ENCODE measurements at regions not wholly inside any gene's neighbourhood (a gene's known extent, or its start where the extent isn't known, plus 50 kb on each side); places are given as distances from the start of the nearest gene placed in this dataset.

GRCh38 chr4:156493858-156494257, 477.7 kb downstream of the PDGFC start:
- no peak for DNase-seq

DNA sequence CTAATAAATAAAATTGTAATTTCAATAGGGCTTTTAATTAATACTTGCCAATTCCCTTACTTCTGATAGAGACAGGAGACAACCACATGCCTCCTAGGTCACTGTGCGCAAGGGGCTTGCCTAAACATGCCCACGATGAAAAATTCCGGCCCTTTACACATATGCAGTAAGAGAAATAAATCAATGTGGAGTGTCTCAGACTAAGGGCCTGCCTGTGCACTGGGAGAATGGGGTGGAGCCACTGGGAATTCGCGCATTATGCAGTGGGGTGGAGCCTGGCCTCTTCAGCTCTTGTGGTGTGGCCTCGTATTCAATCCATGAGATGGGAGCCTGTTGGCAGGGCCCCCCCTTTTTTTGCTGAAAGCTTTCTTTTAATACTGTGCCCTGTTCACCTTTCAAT, 484.5 kb downstream of the PDGFC start:
- no peak for DNase-seq

GRCh38 chr4:156481845-156482244, 489.8 kb downstream of the PDGFC start:
- no peak for DNase-seq

GRCh38 chr4:156477636-156478035, 494.0 kb downstream of the PDGFC start:
- DNase-seq = no peak

DNA sequence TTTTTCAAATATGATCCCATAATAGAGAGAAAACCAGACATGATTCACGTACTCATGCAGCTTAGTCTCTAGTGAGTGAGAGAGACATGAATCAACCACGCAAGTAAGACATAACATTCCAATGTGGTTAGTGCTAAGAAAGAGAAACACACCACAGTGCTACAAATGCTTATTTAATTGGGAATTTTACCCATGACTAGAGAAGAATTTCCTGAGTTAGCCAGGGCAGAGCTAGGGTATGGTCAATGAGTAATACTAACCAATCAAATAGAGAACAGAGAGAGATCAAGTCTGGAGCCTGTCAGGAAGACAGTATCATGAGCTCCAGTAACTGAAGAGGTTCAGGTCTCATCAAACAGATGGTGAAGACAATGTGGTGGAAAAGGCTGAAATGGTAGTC, 495.2 kb downstream of the PDGFC start:
- DNase-seq = no peak

DNA sequence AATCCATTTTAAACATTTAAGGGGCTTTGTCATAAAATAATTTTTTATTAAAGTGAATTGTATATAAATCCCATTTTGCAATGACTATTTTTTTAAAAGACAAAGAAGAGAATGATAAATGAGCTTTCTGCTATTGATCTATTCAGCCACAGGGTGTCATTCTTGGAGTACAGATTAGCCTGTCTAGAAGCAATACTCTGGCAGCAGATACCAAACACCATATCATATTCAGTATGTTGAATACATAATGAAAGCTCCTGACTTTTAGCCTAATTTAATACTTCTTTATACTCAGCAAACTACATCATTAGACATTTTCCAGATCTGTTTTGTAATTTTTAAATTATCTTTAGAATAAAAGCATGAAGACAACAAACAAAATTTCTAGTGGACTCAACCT, 496.3 kb downstream of the PDGFC start:
- DNase-seq = peak; percentile 69

DNA sequence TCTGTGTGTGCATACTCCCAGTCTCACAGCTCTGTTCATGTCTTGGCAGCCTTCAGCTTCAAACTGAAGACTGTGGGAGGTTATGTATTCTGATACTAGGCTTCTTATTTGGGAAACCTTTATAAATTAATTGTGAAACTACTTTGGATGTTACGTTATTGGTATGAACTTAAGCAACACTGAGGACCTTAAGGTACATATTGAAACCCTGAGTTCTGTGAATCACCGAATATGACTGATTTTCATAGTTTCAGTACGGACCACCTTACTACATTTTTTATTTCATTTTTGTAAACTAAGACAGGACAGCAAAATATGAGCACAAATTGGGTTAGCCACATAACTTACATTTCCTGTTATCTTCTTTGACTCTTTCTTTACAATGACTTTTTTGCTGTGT, 498.4 kb downstream of the PDGFC start:
- DNase-seq = no peak

GRCh38 chr4:156472624-156473023, 499.0 kb downstream of the PDGFC start:
- no peak for DNase-seq

DNA sequence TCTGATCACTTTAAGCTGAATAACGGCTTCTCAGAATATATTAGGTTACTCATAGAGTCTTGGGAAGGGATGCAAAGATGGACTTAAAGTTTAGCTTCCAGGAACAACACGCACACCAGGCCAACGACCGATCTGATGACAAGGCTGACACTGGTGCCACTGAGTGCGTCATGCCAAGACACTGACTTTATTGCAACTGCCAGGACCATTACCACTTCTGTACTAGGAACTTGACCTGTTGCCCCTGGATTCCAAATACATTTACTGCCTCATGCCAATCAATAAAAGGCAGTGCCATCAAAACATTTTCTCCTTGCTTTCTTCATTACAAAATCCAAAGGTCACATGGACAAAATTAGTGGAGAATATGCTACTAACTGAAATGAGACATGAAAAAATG, 505.9 kb upstream of the CTSO start:
- no peak for DNase-seq

DNA sequence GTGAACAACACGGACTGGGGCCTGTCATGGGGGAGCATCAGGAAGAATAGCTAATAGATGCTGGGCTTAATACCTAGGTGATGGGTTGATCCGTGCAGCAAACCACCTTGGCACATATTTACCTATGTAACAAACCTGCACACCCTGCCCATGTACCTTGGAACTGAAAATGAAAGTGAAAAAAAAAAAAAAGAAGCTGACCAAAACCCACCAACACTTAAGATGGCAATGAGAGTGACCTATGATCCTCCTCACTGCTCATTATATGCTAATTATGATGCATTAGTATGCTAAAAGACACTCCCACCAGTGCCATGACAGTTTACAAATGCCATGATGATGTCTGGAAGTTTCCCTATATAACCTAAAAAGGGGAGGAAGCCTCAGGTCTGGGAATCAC, 503.2 kb upstream of the CTSO start:
- DNase-seq = no peak

DNA sequence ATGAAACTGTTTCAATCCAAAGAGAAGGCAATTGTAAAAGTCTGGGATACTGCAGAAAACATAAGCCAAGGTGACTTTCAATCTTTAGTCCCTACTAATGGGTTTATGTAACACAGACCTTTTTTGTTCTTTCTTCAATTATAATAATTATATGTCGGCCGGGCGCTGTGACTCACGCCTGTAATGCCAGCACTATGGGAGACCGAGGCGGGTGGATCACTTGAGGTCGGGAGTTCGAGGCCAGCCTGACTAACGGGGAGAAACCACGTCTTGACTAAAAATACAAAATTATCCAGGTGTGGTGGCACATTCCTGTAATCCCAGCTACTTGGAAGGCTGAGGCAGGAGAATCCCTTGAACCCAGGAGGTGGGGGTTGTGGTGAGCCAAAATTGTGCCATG, 489.8 kb upstream of the CTSO start:
- DNase-seq = no peak

DNA sequence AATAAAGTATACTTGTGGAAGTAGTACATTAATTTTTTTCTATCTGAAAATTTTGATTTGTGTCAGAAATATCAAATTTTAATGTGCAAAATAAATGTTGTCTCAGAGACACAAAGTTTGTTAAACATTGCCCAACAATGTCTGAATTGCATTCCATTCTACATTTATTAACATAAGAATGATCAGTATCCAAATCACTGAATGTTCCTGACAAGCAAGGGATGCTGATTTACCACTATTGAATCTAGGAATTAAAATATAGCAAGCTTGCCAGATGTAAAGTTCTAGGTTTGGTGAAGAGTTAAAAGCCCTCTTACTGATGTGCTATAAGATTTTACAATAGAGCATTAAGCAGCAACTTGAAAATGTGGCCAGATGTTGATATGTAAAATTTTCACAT, 489.2 kb upstream of the CTSO start:
- no peak for DNase-seq

GRCh38 chr4:156439576-156440200, 486.0 kb upstream of the CTSO start:
- DNase-seq = no peak

DNA sequence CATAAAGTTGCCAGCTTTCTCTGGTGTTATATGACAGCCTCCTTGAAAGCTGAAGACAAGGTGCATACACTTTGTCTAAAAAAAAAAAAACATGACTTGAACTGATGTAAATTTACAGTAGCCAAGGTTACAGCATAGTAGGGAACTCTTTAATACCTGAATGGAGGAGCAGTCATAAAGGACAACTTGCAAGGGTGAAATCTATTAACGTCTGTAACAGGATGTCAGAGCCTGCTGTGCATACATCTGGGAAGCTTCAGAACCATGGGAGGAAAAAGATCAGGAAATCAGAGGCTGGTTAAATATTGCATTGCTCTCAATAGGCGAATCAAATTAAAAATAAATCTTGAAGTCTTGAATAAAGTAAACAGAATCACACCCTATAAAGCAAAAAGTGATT, 484.0 kb upstream of the CTSO start:
- DNase-seq = no peak

DNA sequence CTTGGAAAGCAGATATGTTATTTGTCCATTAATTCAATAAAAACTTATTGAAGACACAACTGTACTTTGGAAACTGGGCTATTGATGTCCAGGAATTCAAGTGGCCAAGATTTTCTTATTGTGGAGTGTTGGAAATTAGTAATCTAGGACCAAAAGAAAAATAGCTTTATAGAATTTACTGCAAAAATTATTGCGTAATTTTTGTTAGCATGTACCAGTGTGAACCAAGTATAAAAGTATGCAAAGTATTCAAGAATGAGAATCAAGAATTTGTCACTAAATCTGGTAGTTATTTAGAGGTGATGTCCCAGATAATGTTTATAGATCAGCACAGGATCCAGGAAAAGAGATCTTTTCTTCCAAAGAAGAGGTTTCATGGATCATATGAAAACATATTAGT, 468.9 kb upstream of the CTSO start:
- DNase-seq = no peak

DNA sequence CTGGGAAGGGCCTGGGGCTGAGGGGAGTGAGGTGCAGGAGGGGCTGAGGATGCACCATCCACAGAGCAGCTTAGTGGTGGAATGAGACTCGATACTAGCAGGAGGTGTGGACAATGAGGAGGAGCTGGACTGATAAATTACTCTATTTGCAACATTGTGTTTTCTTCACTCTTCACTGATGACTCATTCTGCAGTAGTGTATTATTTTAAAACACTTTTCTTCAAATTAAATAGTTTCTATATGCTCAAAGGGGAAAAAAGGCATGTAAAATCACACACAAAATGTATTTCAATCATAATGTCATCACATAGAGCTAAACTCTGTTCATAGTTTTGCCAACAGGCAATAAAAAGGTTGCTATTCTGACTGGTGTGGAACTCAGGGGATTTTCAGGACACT, 467.0 kb upstream of the CTSO start:
- no peak for DNase-seq

DNA sequence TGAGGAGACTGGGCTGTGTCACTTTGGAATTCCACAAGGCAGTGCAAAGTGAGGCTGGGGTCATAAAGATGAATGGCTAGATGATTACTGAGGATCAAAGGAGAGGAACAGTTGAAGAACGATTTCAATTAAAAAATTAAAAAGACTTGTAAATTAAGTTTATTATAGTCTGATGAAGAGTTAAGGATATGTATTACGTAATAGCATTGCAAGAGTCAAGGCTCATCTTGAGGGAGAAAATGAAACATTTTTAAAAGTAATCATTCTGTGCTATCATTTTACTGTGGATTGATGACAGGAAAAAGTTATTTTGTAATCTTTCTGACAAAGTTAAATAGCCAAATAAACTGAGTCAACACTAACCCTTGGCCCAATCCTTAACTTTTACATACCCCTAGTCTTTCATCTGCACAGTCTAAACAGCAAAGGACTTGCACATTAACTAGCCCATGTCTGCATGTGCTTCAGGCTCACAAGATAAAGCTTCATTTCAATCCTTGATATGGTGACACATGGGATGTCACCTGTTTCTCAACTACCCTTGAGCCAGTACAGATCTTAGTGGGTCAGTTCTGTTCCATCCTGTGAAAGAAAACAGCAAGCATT, 465.5 kb upstream of the CTSO start:
- no peak for DNase-seq

DNA sequence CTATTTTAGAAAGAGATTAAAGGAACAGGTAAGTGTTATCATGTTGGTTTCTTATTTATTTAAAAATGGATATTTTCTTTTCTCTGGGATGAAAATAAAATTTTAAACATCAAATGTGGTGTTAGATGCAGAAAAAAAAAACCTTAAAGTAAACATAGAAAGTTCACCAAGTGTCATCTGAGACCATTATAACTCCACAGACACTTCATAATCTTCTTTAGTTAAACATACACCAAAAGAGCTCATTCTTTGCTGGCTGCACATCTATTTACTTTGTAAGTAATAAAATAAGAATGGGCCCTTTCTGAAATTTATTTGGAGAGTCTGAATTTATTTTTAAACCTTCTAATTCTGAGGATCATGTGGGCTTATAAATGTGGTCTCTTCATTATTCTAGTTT, 460.7 kb upstream of the CTSO start:
- no peak for DNase-seq

DNA sequence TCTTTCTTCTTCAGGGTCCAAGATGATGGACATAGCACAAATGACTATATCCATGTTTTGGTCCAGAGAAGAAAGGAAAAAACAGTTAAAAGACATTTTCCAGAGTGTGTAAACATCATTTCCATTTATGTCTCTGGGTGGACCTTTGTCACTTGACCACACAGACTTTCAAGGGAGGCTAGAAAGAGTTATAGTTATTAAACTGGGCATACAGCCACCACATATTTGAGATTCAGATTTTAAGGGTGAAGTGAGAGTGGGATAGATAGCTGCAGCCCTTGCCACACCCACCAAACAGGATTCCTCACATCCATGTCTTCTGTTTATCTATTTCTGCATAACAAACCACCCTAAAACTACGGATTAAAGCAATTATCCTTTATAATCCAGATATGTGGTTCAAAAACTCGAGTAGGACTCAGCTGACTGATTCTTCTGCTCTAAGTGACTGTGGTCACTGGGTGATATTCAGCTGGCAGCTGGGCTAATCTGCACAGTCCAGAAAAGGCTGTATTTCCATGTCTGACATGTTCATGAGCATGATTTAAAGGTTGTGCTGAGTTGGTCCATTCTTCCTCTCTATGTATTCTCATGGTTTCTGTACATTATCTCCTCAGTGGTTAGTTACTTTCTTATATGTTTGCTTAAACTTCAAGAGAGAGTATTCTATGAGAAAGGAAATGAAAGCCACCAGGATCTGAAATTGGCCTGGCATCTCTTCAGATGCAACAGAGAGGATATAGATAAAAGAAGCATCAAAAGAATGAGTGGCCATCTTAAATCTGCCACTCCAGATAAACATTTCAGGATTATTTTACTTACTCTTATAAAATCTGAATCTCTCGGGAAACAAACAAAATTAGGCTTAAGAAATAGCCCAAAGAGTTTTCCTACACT, 459.8 kb upstream of the CTSO start:
- DNase-seq = no peak

- DNase-seq = no peak
These were observed 457.9 kb upstream of the CTSO start for GRCh38 chr4:156411531-156411930.

- no peak for DNase-seq
These were observed 455.1 kb upstream of the CTSO start for GRCh38 chr4:156408749-156409148.

- DNase-seq = no peak
These were observed 447.7 kb upstream of the CTSO start for GRCh38 chr4:156401371-156401770.

DNA sequence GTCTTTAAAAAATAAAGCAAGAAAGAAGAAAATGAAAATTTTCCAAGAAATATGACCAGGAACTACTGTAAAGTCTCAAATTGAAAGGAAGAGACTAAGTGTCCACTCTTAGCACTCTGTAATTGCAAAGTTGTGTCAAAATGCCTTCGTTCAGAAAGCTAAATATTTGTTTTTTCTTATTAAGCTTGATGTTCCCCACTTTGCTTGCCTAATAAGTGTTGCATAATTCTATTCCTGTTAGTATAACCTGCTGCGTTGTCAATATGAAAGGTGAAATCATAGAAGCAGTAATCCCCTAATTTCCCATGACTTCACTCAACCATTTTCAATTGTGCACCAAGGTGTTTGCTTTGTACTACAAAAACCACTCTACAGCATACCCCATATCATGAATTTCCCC, 442.9 kb upstream of the CTSO start:
- DNase-seq = no peak

GRCh38 chr4:156391325-156391653, 437.6 kb upstream of the CTSO start:
- no peak for DNase-seq

All from DMS53 (cell line).